Mammary epithelial cell (primary cell): ENCODE measurements at regions not wholly inside any gene's neighbourhood (a gene's known extent, or its start where the extent isn't known, plus 50 kb on each side); places are given as distances from the start of the nearest gene placed in this dataset.

ENCODE experiments used
- CTCF ChIP-seq, 2 donors: IDR thresholded peaks in 1 of 2; conservative IDR thresholded peaks in 1 of 2; 2 replicates each; pipeline ENCODE4 v1.5.1; 2011 to 2012; ENCODE audit warnings: inconsistent platforms in 2 of 2, low read length in 2 of 2, mild to moderate bottlenecking in 2 of 2, control low read depth in 1 of 2, low read depth in 1 of 2; ENCODE audit not compliant: insufficient read depth in 1 of 2; ENCODE audit errors: extremely low read depth in 1 of 2
- EZH2 ChIP-seq: IDR thresholded peaks from 2 replicates; pipeline ENCODE4 v1.6.1; 2012; ENCODE audit warnings: low read length, inconsistent platforms, borderline replicate concordance

GRCh38 chr2:200189964-200190363 is 116.5 kb upstream of the SPATS2L start:
- TF ChIP-seq CTCF (conservative IDR thresholded peaks at IDR 0.05 in 1 of 2, IDR thresholded peaks at IDR 0.05 in 1 of 2; ENCODE audit: extremely low read depth in 1 of 2, insufficient read depth in 1 of 2, low read depth in 1 of 2, low read length in 2 of 2) (no peak), EZH2 (no peak)
